ENCODE measurements at regions not wholly inside any gene's neighbourhood (a gene's known extent, or its start where the extent isn't known, plus 50 kb on each side); places are given as distances from the start of the nearest gene placed in this dataset.

DNA sequence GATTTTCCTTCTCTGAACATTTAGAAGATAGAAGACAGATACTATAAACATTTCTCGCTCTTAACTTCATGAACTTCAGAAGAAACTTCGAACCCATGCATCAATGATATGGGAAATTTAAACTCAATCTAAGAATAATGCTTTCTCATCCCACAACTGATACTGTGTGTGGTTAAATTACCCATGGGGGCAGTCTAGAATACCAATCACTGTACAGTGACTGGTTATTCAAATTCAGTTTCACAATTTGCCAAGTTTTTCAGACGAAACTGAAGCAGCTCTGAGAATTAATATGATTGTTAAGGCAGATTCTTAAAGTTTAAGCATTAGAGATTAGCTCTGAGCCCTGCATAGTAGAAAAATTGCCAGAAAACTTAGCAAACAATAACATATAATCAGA is 431.0 kb downstream of the SH3GL2 start:
- no peak for DNase-seq

DNA sequence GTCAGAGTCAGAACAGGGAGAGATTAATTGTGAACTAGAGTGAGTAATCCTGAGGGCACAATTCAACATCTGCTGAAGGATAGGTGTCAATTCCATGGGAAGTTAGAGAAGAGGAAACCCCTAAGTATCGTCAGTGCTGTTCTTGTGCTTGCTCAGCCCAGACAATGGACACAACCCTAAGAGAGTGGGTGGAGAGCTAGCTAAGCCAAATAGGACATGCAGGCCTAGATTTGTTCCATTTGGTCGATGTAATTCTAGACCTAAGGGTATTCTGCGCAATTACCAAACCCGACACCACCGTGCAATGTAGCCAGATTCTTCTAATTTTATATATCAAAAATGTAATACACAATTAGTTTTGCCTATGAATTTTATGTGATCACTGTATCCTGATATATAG is 431.6 kb downstream of the SH3GL2 start:
- in situ Hi-C loops (cut with HindIII; ENCODE audit: low pct_ligation_motif_present, low pct_unique_long_range_greater_than_20kb, low sequenced_read_pairs) = no loop called here
- no peak for DNase-seq

More for the DNA sequence above, 431.0 kb downstream of the SH3GL2 start:
- in situ Hi-C loops (cut with HindIII; ENCODE audit: low pct_ligation_motif_present, low pct_unique_long_range_greater_than_20kb, low sequenced_read_pairs) = no loop called here

GRCh38 chr9:18012170-18012569 is 433.3 kb downstream of the SH3GL2 start:
- in situ Hi-C loops (cut with HindIII; ENCODE audit: low pct_ligation_motif_present, low pct_unique_long_range_greater_than_20kb, low sequenced_read_pairs) = no loop called here

DNA sequence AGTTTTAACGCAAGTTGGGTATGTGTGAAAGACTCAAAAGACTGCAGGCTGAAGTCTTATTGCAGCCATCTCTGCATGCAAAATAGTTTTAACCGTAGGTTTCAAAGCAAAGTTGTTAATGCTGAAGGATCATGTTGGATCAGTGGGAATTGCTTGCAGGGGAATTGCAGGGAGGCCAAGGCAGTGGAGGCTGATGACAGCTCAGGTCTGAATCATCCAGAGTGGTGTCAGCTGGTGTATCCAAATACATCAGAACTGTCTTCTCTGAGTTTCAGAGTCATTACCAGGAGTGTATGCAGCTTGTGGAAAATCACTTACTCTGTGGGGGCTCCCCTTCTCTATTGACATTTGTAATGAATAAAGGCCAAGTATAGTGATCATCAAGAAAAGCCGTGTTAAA is 435.7 kb downstream of the SH3GL2 start:
- no peak for DNase-seq
- in situ Hi-C loops (cut with HindIII; ENCODE audit: low pct_ligation_motif_present, low pct_unique_long_range_greater_than_20kb, low sequenced_read_pairs) = no loop called here

More at GRCh38 chr9:18012170-18012569, 433.3 kb downstream of the SH3GL2 start:
- DNase-seq = no peak

GRCh38 chr9:18015116-18015515 is 436.2 kb downstream of the SH3GL2 start:
- DNase-seq = no peak
- in situ Hi-C loops (cut with HindIII; ENCODE audit: low pct_ligation_motif_present, low pct_unique_long_range_greater_than_20kb, low sequenced_read_pairs) = no loop called here

- no peak for DNase-seq
- in situ Hi-C loops (cut with HindIII; ENCODE audit: low pct_ligation_motif_present, low pct_unique_long_range_greater_than_20kb, low sequenced_read_pairs) = no loop called here
These were observed 438.3 kb downstream of the SH3GL2 start for GRCh38 chr9:18017136-18017535.

DNA sequence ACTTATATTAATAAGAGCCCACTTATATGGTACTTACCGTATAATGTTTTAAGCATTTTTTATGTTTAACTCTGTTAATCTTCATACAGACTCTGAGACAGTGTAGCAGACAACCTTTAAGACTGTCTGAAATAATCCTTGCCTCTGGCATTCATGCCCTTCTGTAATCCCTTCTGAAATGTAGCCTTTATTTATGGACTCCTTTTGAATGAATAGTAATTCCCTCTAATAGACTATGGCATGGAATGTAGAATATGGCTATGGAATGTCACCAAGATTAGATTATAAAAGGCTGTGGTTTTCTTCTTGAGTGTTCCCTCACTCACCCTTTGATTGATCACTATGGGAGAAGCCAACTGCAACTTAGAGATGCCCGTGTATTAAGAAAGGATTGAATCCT is 439.4 kb downstream of the SH3GL2 start:
- in situ Hi-C loops (cut with HindIII; ENCODE audit: low pct_ligation_motif_present, low pct_unique_long_range_greater_than_20kb, low sequenced_read_pairs) = no loop called here
- no peak for DNase-seq

- no peak for DNase-seq
- in situ Hi-C loops (cut with HindIII; ENCODE audit: low pct_ligation_motif_present, low pct_unique_long_range_greater_than_20kb, low sequenced_read_pairs) = no loop called here
These were observed 439.8 kb downstream of the SH3GL2 start for GRCh38 chr9:18018661-18019060.

GRCh38 chr9:18020121-18020745 is 441.4 kb downstream of the SH3GL2 start:
- no peak for DNase-seq
- in situ Hi-C loops (cut with HindIII; ENCODE audit: low pct_ligation_motif_present, low pct_unique_long_range_greater_than_20kb, low sequenced_read_pairs) = no loop called here

- DNase-seq = no peak
- in situ Hi-C loops (cut with HindIII; ENCODE audit: low pct_ligation_motif_present, low pct_unique_long_range_greater_than_20kb, low sequenced_read_pairs) = no loop called here
These were observed 443.8 kb downstream of the SH3GL2 start for GRCh38 chr9:18022642-18023041.

DNA sequence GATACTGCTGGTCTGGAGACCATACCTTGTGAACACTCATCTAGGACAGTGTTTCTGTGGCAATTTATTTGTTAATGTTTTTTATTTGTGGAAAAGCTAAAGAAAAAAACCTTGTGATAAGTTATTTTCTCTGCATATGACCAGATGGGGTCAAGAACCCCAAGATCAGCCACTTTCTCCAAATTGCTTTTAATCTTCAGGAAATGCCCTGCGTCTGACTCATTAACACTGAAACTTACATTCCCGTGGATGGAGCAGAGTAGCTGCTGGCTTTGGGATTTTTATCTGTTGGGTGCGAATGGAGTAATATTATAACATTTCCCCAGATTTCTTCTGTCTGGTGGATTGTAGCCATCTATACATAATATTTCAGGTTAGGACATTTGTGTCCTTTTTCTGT is 444.5 kb downstream of the SH3GL2 start:
- no peak for DNase-seq
- in situ Hi-C loops (cut with HindIII; ENCODE audit: low pct_ligation_motif_present, low pct_unique_long_range_greater_than_20kb, low sequenced_read_pairs) = no loop called here

- no peak for DNase-seq
- in situ Hi-C loops (cut with HindIII; ENCODE audit: low pct_ligation_motif_present, low pct_unique_long_range_greater_than_20kb, low sequenced_read_pairs) = no loop called here
These were observed 441.3 kb upstream of the ADAMTSL1 start for GRCh38 chr9:18032636-18033035.

DNA sequence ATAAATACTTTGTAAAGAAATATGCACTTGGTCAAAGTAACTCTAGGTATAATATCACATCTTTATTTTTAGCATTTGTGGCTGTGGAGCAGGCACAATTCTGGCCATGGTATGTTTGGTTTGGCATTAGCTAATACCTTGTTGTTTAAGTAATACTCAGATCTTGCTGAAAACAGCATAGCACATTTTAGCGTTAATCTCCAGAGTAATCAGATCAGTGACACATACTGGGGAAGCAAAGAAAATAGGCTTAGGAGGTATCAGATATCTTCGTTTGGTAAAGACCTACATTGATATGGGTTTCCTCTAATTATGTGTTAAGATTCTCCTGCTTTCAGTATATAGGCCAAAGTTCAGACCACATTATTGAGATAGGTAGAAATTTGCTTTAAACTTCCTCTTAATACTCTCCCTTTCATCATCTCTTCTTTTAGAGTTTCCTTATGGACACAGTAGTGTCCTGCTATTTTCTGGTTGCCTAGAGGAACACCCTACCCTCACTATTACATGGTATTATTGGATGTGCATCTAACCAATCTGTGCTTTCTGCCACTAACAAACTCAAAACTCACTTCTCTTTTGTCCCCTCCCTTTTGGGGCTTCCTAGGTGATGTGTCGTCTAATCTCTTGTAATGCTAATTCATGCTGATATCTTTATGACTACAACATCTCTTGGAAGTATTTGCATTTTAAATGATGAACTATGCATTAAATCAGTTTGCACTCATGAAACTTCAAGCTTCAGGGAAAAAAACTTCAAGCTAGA is 437.3 kb upstream of the ADAMTSL1 start:
- in situ Hi-C loops (cut with HindIII; ENCODE audit: low pct_ligation_motif_present, low pct_unique_long_range_greater_than_20kb, low sequenced_read_pairs) = no loop called here

GRCh38 chr9:18037981-18038380 is 436.0 kb upstream of the ADAMTSL1 start:
- in situ Hi-C loops (cut with HindIII; ENCODE audit: low pct_ligation_motif_present, low pct_unique_long_range_greater_than_20kb, low sequenced_read_pairs) = no loop called here
- no peak for DNase-seq

More for the DNA sequence above, 437.3 kb upstream of the ADAMTSL1 start:
- no peak for DNase-seq

GRCh38 chr9:18040327-18040726 is 433.6 kb upstream of the ADAMTSL1 start:
- DNase-seq = no peak
- in situ Hi-C loops (cut with HindIII; ENCODE audit: low pct_ligation_motif_present, low pct_unique_long_range_greater_than_20kb, low sequenced_read_pairs) = no loop called here

GRCh38 chr9:18043978-18044377 is 430.0 kb upstream of the ADAMTSL1 start:
- DNase-seq = no peak
- in situ Hi-C loops (cut with HindIII; ENCODE audit: low pct_ligation_motif_present, low pct_unique_long_range_greater_than_20kb, low sequenced_read_pairs) = no loop called here

DNA sequence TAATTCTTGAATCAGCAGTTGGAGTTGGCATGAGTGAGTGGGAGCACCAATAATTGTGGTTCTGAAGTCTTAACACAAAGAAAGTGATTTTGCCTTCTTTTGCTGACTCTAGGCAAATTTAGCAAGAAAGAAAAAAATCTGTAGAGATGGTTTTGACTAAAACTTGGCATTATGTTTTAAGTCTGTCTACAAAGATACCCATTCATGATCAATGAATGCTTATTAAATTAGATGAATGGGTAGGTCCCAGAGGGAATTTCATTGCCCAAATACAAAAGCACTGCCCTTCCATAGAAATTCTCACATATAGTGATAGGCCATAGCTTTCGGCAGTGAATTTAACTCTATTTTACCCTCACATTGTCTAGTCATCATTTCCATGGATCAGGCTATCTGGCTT is 428.6 kb upstream of the ADAMTSL1 start:
- in situ Hi-C loops (cut with HindIII; ENCODE audit: low pct_ligation_motif_present, low pct_unique_long_range_greater_than_20kb, low sequenced_read_pairs) = no loop called here

DNA sequence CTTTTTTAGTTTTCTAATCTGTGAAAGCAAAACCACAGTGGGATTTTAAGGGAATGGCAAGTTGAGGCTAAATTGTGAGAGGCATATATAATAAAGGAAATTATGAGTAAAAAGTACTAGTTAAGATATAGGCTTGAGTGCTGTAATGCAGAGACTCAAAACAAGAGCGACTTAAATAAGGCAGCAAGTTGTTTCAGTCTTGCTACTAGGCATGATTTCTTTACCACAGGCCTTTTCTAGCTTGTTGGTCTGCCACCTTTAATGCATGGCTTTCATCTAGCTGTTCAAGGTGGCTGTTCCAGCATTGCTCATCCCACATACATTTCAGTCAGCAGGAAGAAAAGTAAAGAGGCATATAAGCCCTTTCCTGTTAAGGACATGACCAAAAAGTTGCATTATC is 427.9 kb upstream of the ADAMTSL1 start:
- no peak for DNase-seq
- in situ Hi-C loops (cut with HindIII; ENCODE audit: low pct_ligation_motif_present, low pct_unique_long_range_greater_than_20kb, low sequenced_read_pairs) = no loop called here

More for the DNA sequence above, 428.6 kb upstream of the ADAMTSL1 start:
- no peak for DNase-seq

- no peak for DNase-seq
- in situ Hi-C loops (cut with HindIII; ENCODE audit: low pct_ligation_motif_present, low pct_unique_long_range_greater_than_20kb, low sequenced_read_pairs) = no loop called here
These were observed 422.3 kb upstream of the ADAMTSL1 start for GRCh38 chr9:18051638-18052037.

GRCh38 chr9:18052060-18052459 is 421.9 kb upstream of the ADAMTSL1 start:
- DNase-seq = no peak
- in situ Hi-C loops (cut with HindIII; ENCODE audit: low pct_ligation_motif_present, low pct_unique_long_range_greater_than_20kb, low sequenced_read_pairs) = no loop called here
